Uterus (tissue), 2 donors: ENCODE measurements at regions not wholly inside any gene's neighbourhood (a gene's known extent, or its start where the extent isn't known, plus 50 kb on each side); places are given as distances from the start of the nearest gene placed in this dataset.

ENCODE experiments used
- POLR2A ChIP-seq, 2 donors: fragments of 450-650 bp; IDR thresholded peaks; one replicate each; pipeline ENCODE4 v1.6.1; 2016; ENCODE audit warnings: antibody characterized with exemption in 2 of 2, mild to moderate bottlenecking in 1 of 2, moderate library complexity in 1 of 2
- TF ChIP-seq, protein P1 (sequence below), 4 experiments: fragments of 200-600 bp in 2 of 4; fragments of 450-650 bp in 2 of 4; sonication (generic) in 2 of 4; IDR thresholded peaks; one replicate each; pipeline ENCODE4 v1.5.1; 2016 to 2019; ENCODE audit warnings: antibody characterized with exemption in 4 of 4, mild to moderate bottlenecking in 2 of 4, moderate library complexity in 1 of 4

DNA sequence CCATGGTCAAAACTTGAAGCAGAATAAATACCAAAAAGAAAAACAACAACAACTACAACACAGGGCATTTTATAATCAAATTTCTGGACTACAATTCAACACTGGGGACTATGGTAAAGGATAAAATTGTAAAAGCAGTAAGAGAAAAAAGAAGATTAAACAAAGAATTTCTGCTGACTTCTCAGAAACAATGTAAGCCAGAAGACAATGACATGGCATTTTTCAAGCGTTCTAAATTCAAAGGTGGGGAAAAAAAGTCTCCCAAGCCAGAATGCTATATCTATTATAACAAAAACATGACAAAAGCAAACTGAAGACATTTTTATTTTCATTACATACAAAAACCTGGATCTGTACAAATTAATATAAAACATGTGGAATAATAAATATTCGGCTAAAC lies 433.1 kb downstream of the NPHP4 start:
- TF ChIP-seq, protein P1, sequence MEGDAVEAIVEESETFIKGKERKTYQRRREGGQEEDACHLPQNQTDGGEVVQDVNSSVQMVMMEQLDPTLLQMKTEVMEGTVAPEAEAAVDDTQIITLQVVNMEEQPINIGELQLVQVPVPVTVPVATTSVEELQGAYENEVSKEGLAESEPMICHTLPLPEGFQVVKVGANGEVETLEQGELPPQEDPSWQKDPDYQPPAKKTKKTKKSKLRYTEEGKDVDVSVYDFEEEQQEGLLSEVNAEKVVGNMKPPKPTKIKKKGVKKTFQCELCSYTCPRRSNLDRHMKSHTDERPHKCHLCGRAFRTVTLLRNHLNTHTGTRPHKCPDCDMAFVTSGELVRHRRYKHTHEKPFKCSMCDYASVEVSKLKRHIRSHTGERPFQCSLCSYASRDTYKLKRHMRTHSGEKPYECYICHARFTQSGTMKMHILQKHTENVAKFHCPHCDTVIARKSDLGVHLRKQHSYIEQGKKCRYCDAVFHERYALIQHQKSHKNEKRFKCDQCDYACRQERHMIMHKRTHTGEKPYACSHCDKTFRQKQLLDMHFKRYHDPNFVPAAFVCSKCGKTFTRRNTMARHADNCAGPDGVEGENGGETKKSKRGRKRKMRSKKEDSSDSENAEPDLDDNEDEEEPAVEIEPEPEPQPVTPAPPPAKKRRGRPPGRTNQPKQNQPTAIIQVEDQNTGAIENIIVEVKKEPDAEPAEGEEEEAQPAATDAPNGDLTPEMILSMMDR (IDR thresholded peaks at IDR 0.05) = no peak
- no peak for TF ChIP-seq POLR2A (IDR thresholded peaks at IDR 0.05)
